RPMI8226 (cell line): ENCODE measurements at regions not wholly inside any gene's neighbourhood (a gene's known extent, or its start where the extent isn't known, plus 50 kb on each side); places are given as distances from the start of the nearest gene placed in this dataset.
"Not testable (repeated sequence)": the region's sequence is repeated elsewhere in the genome, so short reads cannot be mapped to it uniquely, and the experiment has no call there.

Experiments used
- DNase-seq: peaks from one replicate; pipeline ENCODE4 v3.0.0-alpha.2; 2015

DNA sequence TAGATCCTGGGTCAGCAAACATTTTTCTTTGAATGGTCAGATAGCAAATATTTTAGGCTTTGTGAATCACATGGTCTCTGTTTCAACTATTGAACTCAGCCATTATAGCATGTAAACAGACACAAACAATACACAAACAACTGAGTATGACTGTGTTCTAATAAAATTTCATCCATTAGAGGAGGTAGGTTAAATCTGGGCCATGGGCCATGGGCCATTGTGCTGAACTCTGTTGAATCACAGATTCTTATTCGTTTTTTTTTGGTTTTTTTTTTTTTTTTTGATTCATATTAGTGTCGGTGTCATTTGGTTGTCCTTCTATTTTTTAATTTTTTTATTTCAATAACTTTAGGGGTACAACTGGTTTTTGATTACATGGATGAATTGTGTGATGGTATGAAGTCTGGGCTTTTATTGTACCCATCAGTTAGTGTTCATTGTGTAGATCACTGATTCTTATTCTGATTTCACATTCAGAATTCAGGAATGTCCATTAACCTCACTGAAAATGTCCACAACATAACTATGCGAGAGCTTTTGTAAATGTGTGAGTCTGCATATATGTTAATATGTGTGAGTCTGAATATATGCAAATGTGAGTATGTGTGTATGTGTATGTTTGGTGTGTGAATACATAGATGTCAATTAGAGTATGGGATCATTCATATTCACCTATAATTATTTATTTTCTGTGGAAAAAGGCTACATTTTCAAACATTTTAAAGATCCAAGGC lies 443.7 kb upstream of the GRM3 start:
- no peak for DNase-seq

DNA sequence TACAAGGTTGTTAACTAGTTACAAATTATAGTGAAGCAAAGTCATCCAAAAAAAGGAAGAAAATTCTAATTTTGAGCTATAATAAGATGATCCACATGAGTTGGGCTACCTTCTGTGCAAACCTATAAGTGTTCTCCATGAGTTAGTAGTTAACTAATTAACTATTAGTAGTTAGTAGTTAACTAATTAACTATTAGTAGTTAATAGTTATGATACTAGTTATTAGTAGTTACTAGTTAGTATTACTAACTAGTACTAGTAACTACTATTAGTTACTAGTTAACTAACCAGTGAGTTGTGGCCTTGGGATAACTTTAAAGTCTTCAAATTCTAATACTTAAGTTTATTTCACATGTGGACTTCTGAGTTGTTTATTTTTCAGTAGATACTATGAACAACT lies 453.4 kb upstream of the GRM3 start:
- DNase-seq: no peak

DNA sequence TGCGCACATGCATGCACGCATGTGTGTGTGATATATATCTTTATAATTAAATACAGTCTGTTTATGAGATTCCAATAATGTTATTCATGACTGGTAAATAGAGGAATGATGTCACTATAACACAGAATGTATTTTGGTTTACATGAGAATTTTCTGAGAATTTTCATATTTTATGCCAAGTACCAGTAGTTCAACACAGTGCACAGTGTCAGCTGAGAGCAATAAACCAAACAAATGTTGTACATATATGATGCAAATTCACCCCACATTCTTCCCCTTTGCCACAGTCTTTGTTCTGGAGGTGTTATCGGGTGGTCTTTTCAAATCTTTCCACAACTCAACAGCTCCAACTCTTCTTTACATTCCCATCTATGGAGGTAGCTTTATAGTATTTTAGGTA lies 462.2 kb upstream of the GRM3 start:
- DNase-seq: no peak

- DNase-seq: no peak
These were observed 478.9 kb upstream of the GRM3 start for GRCh38 chr7:86164827-86165226.

- DNase-seq: no peak
These were observed 485.6 kb upstream of the GRM3 start for GRCh38 chr7:86158111-86158510.

GRCh38 chr7:86155623-86156022 lies 488.1 kb upstream of the GRM3 start:
- DNase-seq: no peak

DNA sequence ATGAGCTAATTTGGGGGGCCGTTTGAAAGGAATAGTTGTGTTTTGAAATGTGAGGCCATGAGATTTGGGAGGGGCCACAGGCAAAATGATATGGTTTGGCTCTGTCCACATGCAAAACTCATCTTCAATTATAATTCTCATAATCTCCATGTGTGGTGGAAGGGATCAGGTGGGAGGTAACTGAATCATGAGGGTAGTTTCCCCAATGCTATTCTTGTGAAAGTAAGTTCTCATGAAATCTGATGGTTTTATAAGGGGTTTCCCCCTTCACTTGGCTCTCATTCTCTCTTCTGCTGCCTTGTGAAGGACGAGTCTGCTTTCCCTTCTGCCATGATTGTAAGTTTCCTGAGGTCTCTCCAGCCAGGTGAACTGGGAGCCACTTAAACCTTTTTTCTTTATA lies 490.8 kb upstream of the GRM3 start:
- DNase-seq: no peak

GRCh38 chr7:86149024-86149665 lies 494.6 kb upstream of the GRM3 start:
- DNase-seq: no peak

DNA sequence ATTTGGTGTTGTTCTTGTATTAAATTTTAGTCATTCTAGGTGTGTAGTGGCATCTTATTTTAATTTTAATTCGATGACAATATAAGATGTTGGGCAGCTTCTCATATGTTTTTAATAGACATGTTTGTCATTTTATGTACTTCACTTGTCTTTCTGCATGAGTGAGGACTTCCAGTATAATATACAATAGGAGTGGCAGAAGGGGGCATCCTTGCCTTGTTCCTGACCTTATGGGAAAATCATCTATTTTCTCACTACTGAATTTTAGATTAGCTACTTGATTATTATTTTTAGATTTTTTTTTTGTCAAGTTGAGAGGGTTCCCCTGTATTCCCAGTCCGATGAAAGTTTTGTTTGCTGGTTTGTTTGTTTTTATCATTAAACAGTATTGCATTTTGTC lies 495.2 kb upstream of the GRM3 start:
- no peak for DNase-seq

- no peak for DNase-seq
These were observed 506.4 kb upstream of the GRM3 start for GRCh38 chr7:86137343-86137742.

DNA sequence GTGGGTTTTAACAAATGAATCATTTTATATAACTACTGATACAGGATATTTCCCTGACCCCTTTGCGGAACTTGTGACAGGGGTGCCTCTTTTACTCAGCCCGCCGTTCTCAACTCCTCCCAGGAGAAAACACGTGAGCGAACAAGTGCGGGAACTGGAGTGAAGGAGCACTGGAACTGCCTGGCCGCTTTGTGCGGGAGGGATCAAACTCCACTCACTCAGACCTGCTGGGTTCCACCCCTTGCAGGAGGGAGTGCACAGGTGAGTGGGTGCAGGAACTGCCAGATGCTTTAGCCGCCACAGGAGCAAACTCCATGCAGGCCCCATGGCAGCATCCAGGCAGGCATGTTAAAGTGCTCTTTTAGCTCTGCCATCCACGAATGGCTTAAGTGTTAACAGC lies 513.4 kb upstream of the GRM3 start:
- no peak for DNase-seq

GRCh38 chr7:86123476-86123875 lies 520.2 kb upstream of the GRM3 start:
- no peak for DNase-seq

- DNase-seq: no peak
These were observed 549.5 kb upstream of the GRM3 start for GRCh38 chr7:86094166-86094669.

DNA sequence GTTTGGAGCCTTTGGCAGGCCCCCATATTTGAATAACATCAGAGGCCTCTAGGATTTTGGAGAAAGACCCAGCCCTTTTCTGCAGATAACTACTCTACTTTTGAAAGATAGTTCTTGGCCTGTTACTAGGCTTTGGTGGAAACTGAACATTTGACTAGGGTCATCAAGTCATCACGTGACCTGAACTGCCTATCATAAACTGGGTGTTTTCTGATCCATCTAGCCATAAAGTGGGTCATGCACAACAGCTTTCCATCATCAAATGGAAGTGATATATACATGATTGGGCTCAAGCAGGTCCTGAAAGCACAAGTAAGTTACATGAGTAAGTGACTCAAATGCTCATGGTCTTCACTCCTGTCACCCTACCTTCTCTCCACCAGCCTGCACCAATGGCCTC lies 552.3 kb upstream of the GRM3 start:
- DNase-seq: no peak

DNA sequence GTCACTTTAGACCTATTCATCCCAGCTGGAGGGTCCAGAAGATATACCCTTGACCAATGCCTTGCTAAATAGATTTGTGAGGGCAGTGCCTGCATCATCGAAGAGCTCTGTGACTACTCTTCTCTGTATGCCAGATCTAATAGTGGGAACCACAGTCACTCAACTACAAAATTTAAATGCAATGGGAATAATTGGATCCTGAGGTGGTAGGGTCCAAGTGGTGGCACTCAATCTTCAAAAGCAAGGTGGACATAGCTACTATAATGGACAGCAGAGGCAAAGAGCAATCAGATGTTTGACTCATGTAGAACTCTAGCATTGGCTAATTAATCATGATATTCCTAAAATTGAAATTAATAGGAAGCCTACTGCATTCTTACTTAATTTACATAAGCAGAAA lies 554.3 kb upstream of the GRM3 start:
- no peak for DNase-seq

GRCh38 chr7:86064572-86064971 lies 579.1 kb upstream of the GRM3 start:
- DNase-seq: not testable (repeated sequence)

GRCh38 chr7:86058649-86059048 lies 585.1 kb upstream of the GRM3 start:
- no peak for DNase-seq

GRCh38 chr7:86050918-86051317 lies 592.8 kb upstream of the GRM3 start:
- DNase-seq: no peak

DNA sequence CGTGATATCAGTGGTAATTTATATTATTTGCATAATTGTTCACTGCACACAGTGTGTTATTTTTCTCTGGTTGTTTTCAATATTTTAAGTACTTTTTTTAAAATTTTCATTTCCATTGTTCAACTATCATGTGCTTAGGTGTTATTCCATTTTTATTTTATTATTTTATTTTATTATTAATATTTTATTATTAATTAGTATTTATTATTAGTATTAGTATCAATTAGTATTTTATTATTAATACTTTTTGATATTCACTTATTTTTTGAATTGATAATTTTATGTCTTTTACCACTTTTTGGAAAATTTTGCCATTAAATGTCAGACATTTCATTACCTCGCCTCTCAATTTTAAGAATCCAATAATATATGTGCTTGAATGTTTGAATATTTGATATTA lies 593.8 kb upstream of the GRM3 start:
- DNase-seq: no peak

GRCh38 chr7:86045197-86045596 lies 598.5 kb upstream of the GRM3 start:
- DNase-seq: not testable (repeated sequence)

DNA sequence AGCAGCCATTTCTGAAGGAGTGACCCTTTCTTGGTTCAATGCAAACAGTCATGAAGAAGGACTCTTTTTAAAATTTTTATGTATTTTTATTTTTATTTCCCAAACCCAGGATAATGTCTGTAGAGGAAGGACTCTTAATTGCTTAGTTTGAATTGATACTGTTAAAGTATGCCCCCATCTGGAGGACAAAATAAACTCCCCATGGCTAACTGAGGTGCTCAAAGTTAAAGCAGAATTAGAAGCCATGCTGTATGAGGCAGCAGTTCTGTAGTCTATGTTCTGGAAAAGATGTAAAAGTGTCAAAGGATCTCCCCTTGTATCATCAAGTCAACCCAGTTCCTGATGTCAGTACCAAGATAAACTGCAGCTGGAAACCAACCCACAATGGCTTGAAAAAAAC lies 617.9 kb upstream of the GRM3 start:
- no peak for DNase-seq

DNA sequence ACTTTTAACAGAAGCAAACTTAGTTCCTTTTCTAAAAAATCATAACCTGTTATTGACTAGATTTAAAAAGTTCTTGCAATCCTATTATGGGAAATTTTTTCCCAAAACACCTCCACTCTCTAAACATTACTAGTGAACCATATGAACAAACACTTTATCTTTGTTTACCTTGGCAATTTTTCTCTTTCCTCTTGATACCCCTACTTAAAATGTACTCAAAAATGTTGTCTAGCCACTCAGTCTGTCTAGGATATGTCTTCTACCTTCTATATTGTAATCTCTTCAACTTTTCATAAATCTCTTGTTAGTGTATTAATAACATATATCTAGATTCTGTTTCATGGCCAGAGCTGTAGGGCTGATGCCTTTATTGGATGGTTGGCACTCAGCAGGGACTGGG lies 630.0 kb upstream of the GRM3 start:
- DNase-seq: no peak

DNA sequence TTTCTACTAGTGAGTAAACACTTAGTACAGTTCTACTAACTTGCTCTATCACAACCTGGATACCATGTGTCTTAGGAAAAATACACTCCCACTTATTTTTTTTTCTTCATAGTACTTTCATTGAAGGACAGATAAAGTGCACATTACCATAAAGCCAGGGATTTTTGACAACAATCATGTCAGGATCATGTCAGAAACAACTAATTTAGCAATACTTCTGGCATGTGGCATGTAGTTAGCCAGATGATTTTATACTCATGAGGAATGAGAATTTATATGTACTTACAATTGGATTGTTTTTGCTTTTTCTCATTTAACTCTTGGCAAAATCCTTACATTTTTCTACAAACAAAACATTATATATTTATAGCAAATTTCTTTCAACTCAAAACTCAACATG lies 630.7 kb upstream of the GRM3 start:
- no peak for DNase-seq

DNA sequence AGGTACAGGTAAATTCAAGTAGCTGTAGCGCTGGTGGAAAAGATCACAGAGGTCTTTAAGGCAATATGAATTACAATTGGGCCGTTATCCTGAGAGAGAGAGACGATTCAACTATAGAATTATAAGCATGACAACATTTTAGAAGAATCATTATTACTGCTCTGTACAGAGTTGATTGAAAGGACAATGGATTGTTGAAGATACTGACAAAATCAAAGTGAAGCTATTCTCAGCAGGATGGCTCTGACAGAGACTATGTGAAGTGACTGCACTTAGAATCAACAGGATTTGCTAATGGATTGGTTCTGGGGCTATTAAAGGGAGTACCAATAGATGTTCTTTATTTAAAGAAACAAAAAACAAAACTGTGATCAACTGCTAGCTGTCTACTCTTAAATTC lies 634.8 kb upstream of the GRM3 start:
- no peak for DNase-seq

DNA sequence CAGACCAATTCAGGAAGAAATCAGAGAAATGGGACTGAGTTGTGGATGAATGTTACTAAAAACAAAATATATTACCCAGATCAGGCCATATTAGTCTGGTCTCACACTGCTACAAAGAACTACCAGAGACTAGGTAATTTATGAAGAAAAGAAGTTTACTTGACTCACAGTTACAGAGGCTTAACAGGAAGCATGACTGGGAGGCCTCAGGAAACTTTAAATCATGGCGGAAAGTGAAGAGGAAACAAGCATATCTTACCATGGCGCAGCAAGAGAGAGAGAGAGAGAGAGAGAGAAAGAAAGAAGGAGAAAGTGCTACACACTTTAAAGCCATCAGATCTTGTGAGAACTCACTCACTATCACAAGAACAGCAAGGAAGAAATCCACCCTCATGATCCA lies 636.8 kb upstream of the GRM3 start:
- DNase-seq: no peak
